ENCODE measurements at regions not wholly inside any gene's neighbourhood (a gene's known extent, or its start where the extent isn't known, plus 50 kb on each side); places are given as distances from the start of the nearest gene placed in this dataset.
"Not testable (repeated sequence)": the region's sequence is repeated elsewhere in the genome, so short reads cannot be mapped to it uniquely, and the experiment has no call there.

GRCh38 chr12:114605918-114606317, 78.1 kb downstream of the TBX3 start:
- no peak for TF ChIP-seq PPARA (CRISPR knock-in tag; IDR thresholded peaks at IDR 0.05; ENCODE audit: borderline replicate concordance)
- TF ChIP-seq ZNF70 (CRISPR knock-in tag; IDR thresholded peaks at IDR 0.05) = no peak
- no peak for TF ChIP-seq ARNTL (CRISPR knock-in tag; IDR thresholded peaks at IDR 0.05; ENCODE audit: borderline replicate concordance, low read depth)
- TF ChIP-seq, protein P1, sequence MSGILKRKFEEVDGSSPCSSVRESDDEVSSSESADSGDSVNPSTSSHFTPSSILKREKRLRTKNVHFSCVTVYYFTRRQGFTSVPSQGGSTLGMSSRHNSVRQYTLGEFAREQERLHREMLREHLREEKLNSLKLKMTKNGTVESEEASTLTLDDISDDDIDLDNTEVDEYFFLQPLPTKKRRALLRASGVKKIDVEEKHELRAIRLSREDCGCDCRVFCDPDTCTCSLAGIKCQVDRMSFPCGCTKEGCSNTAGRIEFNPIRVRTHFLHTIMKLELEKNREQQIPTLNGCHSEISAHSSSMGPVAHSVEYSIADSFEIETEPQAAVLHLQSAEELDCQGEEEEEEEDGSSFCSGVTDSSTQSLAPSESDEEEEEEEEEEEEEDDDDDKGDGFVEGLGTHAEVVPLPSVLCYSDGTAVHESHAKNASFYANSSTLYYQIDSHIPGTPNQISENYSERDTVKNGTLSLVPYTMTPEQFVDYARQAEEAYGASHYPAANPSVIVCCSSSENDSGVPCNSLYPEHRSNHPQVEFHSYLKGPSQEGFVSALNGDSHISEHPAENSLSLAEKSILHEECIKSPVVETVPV (CRISPR knock-in tag; IDR thresholded peaks at IDR 0.05) = no peak
- TF ChIP-seq CREB5 (CRISPR knock-in tag; IDR thresholded peaks at IDR 0.05; ENCODE audit: low read depth) = no peak
- no peak for TF ChIP-seq ISL1 (CRISPR knock-in tag; IDR thresholded peaks at IDR 0.05)
- no peak for TF ChIP-seq TOX (CRISPR knock-in tag; IDR thresholded peaks at IDR 0.05; ENCODE audit: borderline replicate concordance)
- TF ChIP-seq, protein P2, sequence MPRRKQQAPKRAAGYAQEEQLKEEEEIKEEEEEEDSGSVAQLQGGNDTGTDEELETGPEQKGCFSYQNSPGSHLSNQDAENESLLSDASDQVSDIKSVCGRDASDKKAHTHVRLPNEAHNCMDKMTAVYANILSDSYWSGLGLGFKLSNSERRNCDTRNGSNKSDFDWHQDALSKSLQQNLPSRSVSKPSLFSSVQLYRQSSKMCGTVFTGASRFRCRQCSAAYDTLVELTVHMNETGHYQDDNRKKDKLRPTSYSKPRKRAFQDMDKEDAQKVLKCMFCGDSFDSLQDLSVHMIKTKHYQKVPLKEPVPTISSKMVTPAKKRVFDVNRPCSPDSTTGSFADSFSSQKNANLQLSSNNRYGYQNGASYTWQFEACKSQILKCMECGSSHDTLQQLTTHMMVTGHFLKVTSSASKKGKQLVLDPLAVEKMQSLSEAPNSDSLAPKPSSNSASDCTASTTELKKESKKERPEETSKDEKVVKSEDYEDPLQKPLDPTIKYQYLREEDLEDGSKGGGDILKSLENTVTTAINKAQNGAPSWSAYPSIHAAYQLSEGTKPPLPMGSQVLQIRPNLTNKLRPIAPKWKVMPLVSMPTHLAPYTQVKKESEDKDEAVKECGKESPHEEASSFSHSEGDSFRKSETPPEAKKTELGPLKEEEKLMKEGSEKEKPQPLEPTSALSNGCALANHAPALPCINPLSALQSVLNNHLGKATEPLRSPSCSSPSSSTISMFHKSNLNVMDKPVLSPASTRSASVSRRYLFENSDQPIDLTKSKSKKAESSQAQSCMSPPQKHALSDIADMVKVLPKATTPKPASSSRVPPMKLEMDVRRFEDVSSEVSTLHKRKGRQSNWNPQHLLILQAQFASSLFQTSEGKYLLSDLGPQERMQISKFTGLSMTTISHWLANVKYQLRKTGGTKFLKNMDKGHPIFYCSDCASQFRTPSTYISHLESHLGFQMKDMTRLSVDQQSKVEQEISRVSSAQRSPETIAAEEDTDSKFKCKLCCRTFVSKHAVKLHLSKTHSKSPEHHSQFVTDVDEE (CRISPR knock-in tag; IDR thresholded peaks at IDR 0.05) = no peak
- no peak for TF ChIP-seq TCF4 (CRISPR knock-in tag; IDR thresholded peaks at IDR 0.05; ENCODE audit: borderline replicate concordance)
- TF ChIP-seq GLIS3 (CRISPR knock-in tag; IDR thresholded peaks at IDR 0.05) = no peak
- TF ChIP-seq RARB (CRISPR knock-in tag; IDR thresholded peaks at IDR 0.05) = no peak
- TF ChIP-seq PATZ1 (CRISPR knock-in tag; IDR thresholded peaks at IDR 0.05; ENCODE audit: borderline replicate concordance) = no peak
- no peak for TF ChIP-seq OSR1 (CRISPR knock-in tag; IDR thresholded peaks at IDR 0.05)
- no peak for TF ChIP-seq BACH2 (CRISPR knock-in tag; IDR thresholded peaks at IDR 0.05; ENCODE audit: borderline replicate concordance)
- no peak for TF ChIP-seq ZNF565 (CRISPR knock-in tag; conservative IDR thresholded peaks at IDR 0.05; ENCODE audit: low read depth)
- no peak for ATAC-seq

DNA sequence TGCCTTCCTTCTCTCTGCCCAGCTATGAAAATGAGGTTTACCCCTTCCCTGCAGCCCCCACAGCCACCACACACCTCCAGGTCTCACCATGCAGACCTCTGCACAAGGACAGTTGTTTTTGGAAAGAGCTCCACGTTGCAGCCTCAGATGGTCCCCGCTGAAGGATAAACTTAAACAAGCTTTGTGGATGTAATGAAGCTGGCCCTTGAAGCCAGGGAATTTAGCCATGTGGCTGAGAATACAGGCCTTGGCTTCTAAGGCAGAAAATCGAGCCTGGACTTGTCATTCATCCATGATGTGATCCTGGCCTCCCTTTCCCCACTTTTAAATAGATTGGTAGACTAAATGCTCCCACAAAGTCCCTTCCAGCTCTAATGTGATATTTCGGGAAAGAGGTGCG, 79.4 kb downstream of the TBX3 start:
- no peak for ATAC-seq
- TF ChIP-seq ZC3H10 (CRISPR knock-in tag; IDR thresholded peaks at IDR 0.05) = no peak
- no peak for TF ChIP-seq BACH2 (CRISPR knock-in tag; IDR thresholded peaks at IDR 0.05; ENCODE audit: borderline replicate concordance)
- TF ChIP-seq ZFP3 (CRISPR knock-in tag; IDR thresholded peaks at IDR 0.05) = no peak
- TF ChIP-seq ZNF8 (CRISPR knock-in tag; IDR thresholded peaks at IDR 0.05) = no peak
- no peak for TF ChIP-seq GLIS3 (CRISPR knock-in tag; IDR thresholded peaks at IDR 0.05)
- TF ChIP-seq ZNF565 (CRISPR knock-in tag; conservative IDR thresholded peaks at IDR 0.05; ENCODE audit: low read depth) = no peak
- TF ChIP-seq CREB5 (CRISPR knock-in tag; IDR thresholded peaks at IDR 0.05; ENCODE audit: low read depth) = no peak
- no peak for TF ChIP-seq PATZ1 (CRISPR knock-in tag; IDR thresholded peaks at IDR 0.05; ENCODE audit: borderline replicate concordance)
- TF ChIP-seq SNAI2 (CRISPR knock-in tag; IDR thresholded peaks at IDR 0.05) = no peak
- TF ChIP-seq TCF4 (CRISPR knock-in tag; IDR thresholded peaks at IDR 0.05; ENCODE audit: borderline replicate concordance) = no peak
- no peak for TF ChIP-seq TOX (CRISPR knock-in tag; IDR thresholded peaks at IDR 0.05; ENCODE audit: borderline replicate concordance)
- no peak for TF ChIP-seq ZFP30 (CRISPR knock-in tag; IDR thresholded peaks at IDR 0.05)
- no peak for TF ChIP-seq ISL1 (CRISPR knock-in tag; IDR thresholded peaks at IDR 0.05)
- TF ChIP-seq, protein P2 (CRISPR knock-in tag; IDR thresholded peaks at IDR 0.05) = no peak
- TF ChIP-seq ARNTL (CRISPR knock-in tag; IDR thresholded peaks at IDR 0.05; ENCODE audit: borderline replicate concordance, low read depth) = no peak
- TF ChIP-seq RARB (CRISPR knock-in tag; IDR thresholded peaks at IDR 0.05) = no peak

DNA sequence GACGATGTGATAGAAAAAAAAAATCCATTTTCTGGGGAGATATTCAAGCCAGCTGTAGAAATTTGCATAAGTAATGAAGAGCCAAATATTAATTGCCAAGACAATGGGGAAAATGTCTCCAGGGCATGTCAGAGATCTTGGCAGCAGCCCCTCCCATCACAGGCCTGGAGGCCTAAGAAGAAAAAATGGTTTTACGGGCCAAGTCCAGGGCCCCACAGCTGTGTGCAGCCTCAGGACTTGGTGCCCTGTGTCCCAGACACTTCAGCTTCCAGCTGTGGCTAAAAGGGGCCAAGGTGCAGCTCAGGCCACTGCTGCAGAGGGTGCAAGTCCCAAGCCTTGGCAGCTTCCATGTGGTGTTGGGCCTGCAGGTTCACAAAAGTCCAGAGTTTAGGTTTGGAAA, 83.4 kb downstream of the TBX3 start:
- not testable (repeated sequence) for ATAC-seq

Data from SK-N-SH treated with all-trans-retinoic acid at 6 μM for 48 hours (cell line).